ENCODE measurements at regions not wholly inside any gene's neighbourhood (a gene's known extent, or its start where the extent isn't known, plus 50 kb on each side); places are given as distances from the start of the nearest gene placed in this dataset.

- DNase-seq = no peak
- Histone ChIP-seq H2BK120ac (ENCODE audit: low read depth, low read length, poor library complexity, severe bottlenecking) (no peak overlapping the region), H3K18ac (ENCODE audit: insufficient read length, low read depth, low read length) (no peak overlapping the region), H3K56ac (ENCODE audit: insufficient read length, low read depth, low read length) (no peak overlapping the region), H2BK5ac (ENCODE audit: insufficient read length, low read length) (no peak overlapping the region), H3K4me2 (ENCODE audit: insufficient read depth, insufficient read length, low read length) (no peak overlapping the region), H3K14ac (ENCODE audit: insufficient read depth, low read length) (no peak overlapping the region), H4K20me1 (ENCODE audit: control insufficient read depth, insufficient read depth, insufficient read length) (no peaks in the 10 kb centered on the region), H3K79me2 (ENCODE audit: insufficient read depth, low read length) (no peaks in the 10 kb centered on the region), H4K5ac (ENCODE audit: insufficient read length, low read depth, low read length) (no peak overlapping the region), H3K27me3 (ENCODE audit: insufficient read depth, low read length) (no peaks in the 10 kb centered on the region), H3K27ac (ENCODE audit: insufficient read length, low read depth, low read length) (no peak overlapping the region), H2AK5ac (ENCODE audit: insufficient read length, low read length) (no peak overlapping the region), H3K9me3 (ENCODE audit: control insufficient read depth, low read depth, low read length) (no peaks in the 10 kb centered on the region), H2BK12ac (ENCODE audit: insufficient read length, low read depth, low read length) (no peak overlapping the region), H2BK15ac (ENCODE audit: low read depth, low read length) (no peak overlapping the region), H3K23ac (ENCODE audit: insufficient read length, low read depth, low read length) (no peak overlapping the region), H2BK20ac (ENCODE audit: low read depth, low read length, poor library complexity, severe bottlenecking) (no peak overlapping the region), H2AFZ (ENCODE audit: low read length) (no peak overlapping the region), H3K4ac (ENCODE audit: low read depth, low read length) (no peak overlapping the region), H3K79me1 (ENCODE audit: insufficient read depth, low read depth, low read length, poor library complexity, severe bottlenecking) (no peaks in the 10 kb centered on the region), H4K8ac (replicated peaks; ENCODE audit: insufficient read length, low read depth, low read length) (no peak overlapping the region), H3K23me2 (ENCODE audit: insufficient read length, low read depth, low read length, poor library complexity, severe bottlenecking) (no peaks in the 10 kb centered on the region), H3T11ph (ENCODE audit: low read length) (no peak overlapping the region), H4K91ac (ENCODE audit: insufficient read length, low read depth, low read length) (no peak overlapping the region), H3K9ac (ENCODE audit: extremely low read depth, insufficient read length, low read length) (no peak overlapping the region), H3K4me1 (ENCODE audit: insufficient read depth, low read length) (no peaks in the 10 kb centered on the region)
- peaks cover 6% of the 10 kb centered on the region for H3K27me3 Mint-ChIP-seq (ENCODE audit: low read depth)
- H3K4me1 Mint-ChIP-seq = no peaks in the 10 kb centered on the region
- TF ChIP-seq CTCF (conservative IDR thresholded peaks at IDR 0.05) = no peak
- peaks cover 0 to under 1% of the 10 kb centered on the region in 2 experiments; a peak in 2 of 5 replicates for H3K9me3 Mint-ChIP-seq
- no peak overlapping the region for H3K4me3 Mint-ChIP-seq
- WGBS (ENCODE audit: extremely low coverage, insufficient read length, low lambda C conversion rate) = no CpG with 5 or more reads among the region's 12 CpGs
- peaks cover 0 to 3% (median 2%) of the 10 kb centered on the region in 3 experiments; a peak in 2 of 7 replicates for H3K36me3 Mint-ChIP-seq (ENCODE audit: insufficient read depth in 1 of 3, low read depth in 3 of 3)
- H3K27ac Mint-ChIP-seq = no peak overlapping the region
These were observed 68.7 kb upstream of the STMND1 start for GRCh38 chr6:17032988-17033634.
